ENCODE measurements at regions not wholly inside any gene's neighbourhood (a gene's known extent, or its start where the extent isn't known, plus 50 kb on each side); places are given as distances from the start of the nearest gene placed in this dataset.

DNA sequence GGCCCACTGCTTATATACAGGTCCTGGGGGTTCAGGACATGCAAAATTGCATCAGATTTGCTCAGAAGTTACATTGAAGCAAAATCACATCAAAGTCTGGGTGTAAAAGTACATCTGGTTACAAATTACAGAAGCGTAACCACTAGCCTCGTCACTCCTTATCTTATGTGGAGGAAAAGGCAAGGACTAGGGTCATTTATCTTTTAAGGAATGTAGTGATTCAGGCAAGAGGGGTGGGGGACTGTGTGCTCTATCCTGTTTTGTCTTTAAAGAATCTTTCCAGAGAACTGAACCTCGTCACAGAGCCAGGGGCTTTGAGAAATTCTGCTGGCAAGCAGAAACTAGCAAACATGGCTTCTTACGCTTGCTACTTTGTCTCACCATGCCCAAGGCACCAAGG, 61.1 kb upstream of the RAB4A start:
- no peaks in the 10 kb centered on the region for H3K27me3 ChIP-seq
- no peak overlapping the region for H3K4me3 ChIP-seq
- peaks cover 39% of the 10 kb centered on the region for H3K4me1 ChIP-seq (ENCODE audit: insufficient read depth)
- peak; percentile 76 for DNase-seq (ENCODE audit: low spot score)
- H3K27ac ChIP-seq = peak overlapping the region; percentile 96
- 42% methylated on average over 4 of the region's 4 CpGs for WGBS (ENCODE audit: low lambda C conversion rate, missing lambda C conversion rate)
- no peak overlapping the region for H2AFZ ChIP-seq
- H3K9me2 ChIP-seq (replicated peaks; ENCODE audit: insufficient read depth) = no peaks in the 10 kb centered on the region
- TF ChIP-seq, protein P1, sequence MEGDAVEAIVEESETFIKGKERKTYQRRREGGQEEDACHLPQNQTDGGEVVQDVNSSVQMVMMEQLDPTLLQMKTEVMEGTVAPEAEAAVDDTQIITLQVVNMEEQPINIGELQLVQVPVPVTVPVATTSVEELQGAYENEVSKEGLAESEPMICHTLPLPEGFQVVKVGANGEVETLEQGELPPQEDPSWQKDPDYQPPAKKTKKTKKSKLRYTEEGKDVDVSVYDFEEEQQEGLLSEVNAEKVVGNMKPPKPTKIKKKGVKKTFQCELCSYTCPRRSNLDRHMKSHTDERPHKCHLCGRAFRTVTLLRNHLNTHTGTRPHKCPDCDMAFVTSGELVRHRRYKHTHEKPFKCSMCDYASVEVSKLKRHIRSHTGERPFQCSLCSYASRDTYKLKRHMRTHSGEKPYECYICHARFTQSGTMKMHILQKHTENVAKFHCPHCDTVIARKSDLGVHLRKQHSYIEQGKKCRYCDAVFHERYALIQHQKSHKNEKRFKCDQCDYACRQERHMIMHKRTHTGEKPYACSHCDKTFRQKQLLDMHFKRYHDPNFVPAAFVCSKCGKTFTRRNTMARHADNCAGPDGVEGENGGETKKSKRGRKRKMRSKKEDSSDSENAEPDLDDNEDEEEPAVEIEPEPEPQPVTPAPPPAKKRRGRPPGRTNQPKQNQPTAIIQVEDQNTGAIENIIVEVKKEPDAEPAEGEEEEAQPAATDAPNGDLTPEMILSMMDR (IDR thresholded peaks at IDR 0.05; ENCODE audit: poor library complexity) = no peak
- no peak for TF ChIP-seq EZH2 (IDR thresholded peaks at IDR 0.05; ENCODE audit: borderline replicate concordance)
- TF ChIP-seq EZH2phosphoT487 (IDR thresholded peaks at IDR 0.05; ENCODE audit: low read depth, severe bottlenecking, unreplicated experiment) = no peak
- H3K9me3 ChIP-seq (ENCODE audit: low read depth) = no peaks in the 10 kb centered on the region
- H3K79me2 ChIP-seq = no peaks in the 10 kb centered on the region
- H3K4me2 ChIP-seq = peak overlapping the region; percentile 41
- no peaks in the 10 kb centered on the region for H3K36me3 ChIP-seq (replicated peaks; ENCODE audit: insufficient read depth, low read depth)
- H4K20me1 ChIP-seq (ENCODE audit: insufficient read depth, poor library complexity, severe bottlenecking) = no peaks in the 10 kb centered on the region

GRCh38 chr1:229210844-229211243, 60.1 kb upstream of the RAB4A start:
- TF ChIP-seq EZH2phosphoT487 (IDR thresholded peaks at IDR 0.05; ENCODE audit: low read depth, severe bottlenecking, unreplicated experiment) = no peak
- TF ChIP-seq, protein P1 (IDR thresholded peaks at IDR 0.05; ENCODE audit: poor library complexity) = no peak
- TF ChIP-seq EZH2 (IDR thresholded peaks at IDR 0.05; ENCODE audit: borderline replicate concordance) = no peak
- no peaks in the 10 kb centered on the region for H3K9me2 ChIP-seq (replicated peaks; ENCODE audit: insufficient read depth)
- H3K4me1 ChIP-seq (ENCODE audit: insufficient read depth) = peaks cover 29% of the 10 kb centered on the region
- H4K20me1 ChIP-seq (ENCODE audit: insufficient read depth, poor library complexity, severe bottlenecking) = no peaks in the 10 kb centered on the region
- no peak overlapping the region for H3K4me2 ChIP-seq
- DNase-seq (ENCODE audit: low spot score) = no peak
- no peaks in the 10 kb centered on the region for H3K36me3 ChIP-seq (replicated peaks; ENCODE audit: insufficient read depth, low read depth)
- H3K9me3 ChIP-seq (ENCODE audit: low read depth) = no peaks in the 10 kb centered on the region
- WGBS (ENCODE audit: low lambda C conversion rate, missing lambda C conversion rate) = 91% methylated on average over 2 of the region's 2 CpGs
- no peak overlapping the region for H3K4me3 ChIP-seq
- H2AFZ ChIP-seq = no peak overlapping the region
- H3K79me2 ChIP-seq = no peaks in the 10 kb centered on the region
- peak overlapping the region; percentile 96 for H3K27ac ChIP-seq
- H3K27me3 ChIP-seq = no peaks in the 10 kb centered on the region

GRCh38 chr1:229213797-229214196, 57.1 kb upstream of the RAB4A start:
- no peaks in the 10 kb centered on the region for H4K20me1 ChIP-seq (ENCODE audit: insufficient read depth, poor library complexity, severe bottlenecking)
- DNase-seq (ENCODE audit: low spot score) = no peak
- no peaks in the 10 kb centered on the region for H3K79me2 ChIP-seq
- no peak overlapping the region for H2AFZ ChIP-seq
- H3K9me3 ChIP-seq (ENCODE audit: low read depth) = no peaks in the 10 kb centered on the region
- H3K27ac ChIP-seq = no peak overlapping the region
- H3K4me3 ChIP-seq = no peak overlapping the region
- peaks cover 16% of the 10 kb centered on the region for H3K4me1 ChIP-seq (ENCODE audit: insufficient read depth)
- no peaks in the 10 kb centered on the region for H3K27me3 ChIP-seq
- no peak overlapping the region for H3K4me2 ChIP-seq
- no peaks in the 10 kb centered on the region for H3K9me2 ChIP-seq (replicated peaks; ENCODE audit: insufficient read depth)
- no peak for TF ChIP-seq EZH2 (IDR thresholded peaks at IDR 0.05; ENCODE audit: borderline replicate concordance)
- TF ChIP-seq, protein P1 (IDR thresholded peaks at IDR 0.05; ENCODE audit: poor library complexity) = no peak
- WGBS (ENCODE audit: low lambda C conversion rate, missing lambda C conversion rate) = 95% methylated on average over 2 of the region's 2 CpGs
- no peaks in the 10 kb centered on the region for H3K36me3 ChIP-seq (replicated peaks; ENCODE audit: insufficient read depth, low read depth)

DNA sequence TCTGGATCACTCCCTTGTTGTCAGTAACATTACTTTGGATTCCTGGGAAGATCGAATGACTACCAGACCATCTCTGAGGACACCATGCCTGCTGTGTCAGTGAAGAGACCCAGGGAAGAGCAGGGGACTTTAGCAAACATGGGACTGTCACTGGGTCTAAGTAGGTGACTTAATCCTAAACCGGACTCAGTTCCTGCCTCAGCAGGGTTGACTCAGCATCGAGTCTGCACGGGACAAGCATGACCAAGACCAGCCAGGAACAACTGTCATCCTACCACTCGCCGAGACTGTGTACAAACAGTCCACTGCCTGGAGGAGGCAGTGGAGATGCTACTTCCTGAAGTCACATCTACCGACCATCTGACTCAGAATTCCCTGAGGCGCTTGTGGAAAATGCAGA, 53.2 kb upstream of the RAB4A start:
- H3K4me2 ChIP-seq = no peak overlapping the region
- H3K27ac ChIP-seq = no peak overlapping the region
- H2AFZ ChIP-seq = no peak overlapping the region
- 73% methylated on average over 8 of the region's 8 CpGs for WGBS (ENCODE audit: low lambda C conversion rate, missing lambda C conversion rate)
- no peaks in the 10 kb centered on the region for H3K9me3 ChIP-seq (ENCODE audit: low read depth)
- no peak overlapping the region for H3K4me3 ChIP-seq
- H3K27me3 ChIP-seq = no peaks in the 10 kb centered on the region
- DNase-seq (ENCODE audit: low spot score) = no peak
- H3K36me3 ChIP-seq (replicated peaks; ENCODE audit: insufficient read depth, low read depth) = no peaks in the 10 kb centered on the region
- H3K9me2 ChIP-seq (replicated peaks; ENCODE audit: insufficient read depth) = no peaks in the 10 kb centered on the region
- no peaks in the 10 kb centered on the region for H3K79me2 ChIP-seq
- TF ChIP-seq EZH2 (IDR thresholded peaks at IDR 0.05; ENCODE audit: borderline replicate concordance) (no peak), EZH2phosphoT487 (IDR thresholded peaks at IDR 0.05; ENCODE audit: low read depth, severe bottlenecking, unreplicated experiment) (no peak)
- TF ChIP-seq, protein P1 (IDR thresholded peaks at IDR 0.05; ENCODE audit: poor library complexity) = no peak
- no peaks in the 10 kb centered on the region for H4K20me1 ChIP-seq (ENCODE audit: insufficient read depth, poor library complexity, severe bottlenecking)
- peaks cover 24% of the 10 kb centered on the region for H3K4me1 ChIP-seq (ENCODE audit: insufficient read depth)

Data from hepatocyte (in vitro differentiated cells).